C4-2B (cell line): ENCODE measurements at regions not wholly inside any gene's neighbourhood (a gene's known extent, or its start where the extent isn't known, plus 50 kb on each side); places are given as distances from the start of the nearest gene placed in this dataset.

ENCODE experiments used
- ZFX ChIP-seq: fragments of 450-650 bp; IDR thresholded peaks from 2 replicates; pipeline ENCODE4 v1.6.1; 2017
- TF ChIP-seq, protein P1 (sequence below): fragments of 450-650 bp; conservative IDR thresholded peaks from 2 replicates; pipeline ENCODE4 v1.5.1; 2017; ENCODE audit warnings: mild to moderate bottlenecking

DNA sequence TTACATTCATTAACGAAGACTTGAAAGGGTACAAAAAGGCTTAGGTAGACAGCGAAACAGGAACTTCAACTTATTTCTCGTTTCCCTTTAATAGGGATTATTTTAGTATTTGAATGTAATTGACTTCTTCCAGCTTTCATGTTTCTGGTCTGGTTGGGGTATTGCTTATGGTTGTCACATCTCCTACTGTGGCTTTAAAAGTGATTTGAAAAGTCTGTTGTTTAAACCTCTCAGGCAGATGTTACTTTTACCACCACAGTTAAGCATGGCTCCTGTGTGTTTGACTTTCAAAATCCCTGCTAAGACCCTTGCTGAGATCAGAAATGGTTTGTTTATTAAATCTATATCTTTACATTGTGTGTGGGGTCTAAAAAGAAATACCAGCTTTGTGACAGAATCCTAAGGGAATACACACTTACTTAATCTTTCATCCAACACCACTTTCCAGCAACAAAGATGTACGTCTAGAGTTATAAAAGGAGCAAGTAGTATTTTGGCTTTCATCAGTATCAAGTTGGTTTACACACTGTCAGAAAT is 661.2 kb downstream of the FAT4 start:
- TF ChIP-seq, protein P1, sequence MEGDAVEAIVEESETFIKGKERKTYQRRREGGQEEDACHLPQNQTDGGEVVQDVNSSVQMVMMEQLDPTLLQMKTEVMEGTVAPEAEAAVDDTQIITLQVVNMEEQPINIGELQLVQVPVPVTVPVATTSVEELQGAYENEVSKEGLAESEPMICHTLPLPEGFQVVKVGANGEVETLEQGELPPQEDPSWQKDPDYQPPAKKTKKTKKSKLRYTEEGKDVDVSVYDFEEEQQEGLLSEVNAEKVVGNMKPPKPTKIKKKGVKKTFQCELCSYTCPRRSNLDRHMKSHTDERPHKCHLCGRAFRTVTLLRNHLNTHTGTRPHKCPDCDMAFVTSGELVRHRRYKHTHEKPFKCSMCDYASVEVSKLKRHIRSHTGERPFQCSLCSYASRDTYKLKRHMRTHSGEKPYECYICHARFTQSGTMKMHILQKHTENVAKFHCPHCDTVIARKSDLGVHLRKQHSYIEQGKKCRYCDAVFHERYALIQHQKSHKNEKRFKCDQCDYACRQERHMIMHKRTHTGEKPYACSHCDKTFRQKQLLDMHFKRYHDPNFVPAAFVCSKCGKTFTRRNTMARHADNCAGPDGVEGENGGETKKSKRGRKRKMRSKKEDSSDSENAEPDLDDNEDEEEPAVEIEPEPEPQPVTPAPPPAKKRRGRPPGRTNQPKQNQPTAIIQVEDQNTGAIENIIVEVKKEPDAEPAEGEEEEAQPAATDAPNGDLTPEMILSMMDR = no peak
- no peak for TF ChIP-seq ZFX
